Suprapubic skin (tissue), 4 donors: ENCODE measurements at regions not wholly inside any gene's neighbourhood (a gene's known extent, or its start where the extent isn't known, plus 50 kb on each side); places are given as distances from the start of the nearest gene placed in this dataset.

Experiments used
- CTCF ChIP-seq, 2 donors: fragments of 200-600 bp in 1 of 2; fragments of 450-650 bp in 1 of 2; sonication (generic) in 1 of 2; IDR thresholded peaks; one replicate each; pipeline ENCODE4 v1.5.1; 2016 to 2019; ENCODE audit warnings: antibody characterized with exemption in 2 of 2, mild to moderate bottlenecking in 1 of 2, moderate library complexity in 1 of 2
- EP300 ChIP-seq: sonication (generic); formaldehyde crosslinking; IDR thresholded peaks from one replicate; pipeline ENCODE4 v1.6.1; 2017; ENCODE audit warnings: antibody characterized with exemption
- POLR2A ChIP-seq, 2 donors: fragments of 450-650 bp; IDR thresholded peaks; one replicate each; pipeline ENCODE4 v1.6.1; 2017; ENCODE audit warnings: antibody characterized with exemption in 2 of 2, mild to moderate bottlenecking in 2 of 2, moderate library complexity in 2 of 2
- POLR2AphosphoS5 ChIP-seq, 3 donors: sonication (generic); formaldehyde crosslinking; IDR thresholded peaks; one replicate each; pipeline ENCODE4 v1.6.1; 2017; ENCODE audit warnings: antibody characterized with exemption in 3 of 3

GRCh38 chr9:25556540-25556939, 121.7 kb downstream of the TUSC1 start:
- no peak for TF ChIP-seq POLR2AphosphoS5 (IDR thresholded peaks at IDR 0.05)
- TF ChIP-seq POLR2A (IDR thresholded peaks at IDR 0.05), result no peak
- no peak for TF ChIP-seq CTCF (IDR thresholded peaks at IDR 0.05)
- no peak for TF ChIP-seq EP300
